ENCODE measurements at regions not wholly inside any gene's neighbourhood (a gene's known extent, or its start where the extent isn't known, plus 50 kb on each side); places are given as distances from the start of the nearest gene placed in this dataset.
"Not testable (repeated sequence)": the region's sequence is repeated elsewhere in the genome, so short reads cannot be mapped to it uniquely, and the experiment has no call there.

- not testable (repeated sequence) for DNase-seq (ENCODE audit: low read depth in 2 of 2)
These were observed 86.7 kb upstream of the CDC42EP3 start for GRCh38 chr2:37758141-37758601.

GRCh38 chr2:37759989-37760388 lies 88.5 kb upstream of the CDC42EP3 start:
- DNase-seq (ENCODE audit: low read depth in 2 of 2), result not testable (repeated sequence)

GRCh38 chr2:37760471-37760870 lies 89.0 kb upstream of the CDC42EP3 start:
- DNase-seq (ENCODE audit: low read depth in 2 of 2), result no peak

- not testable (repeated sequence) for DNase-seq (ENCODE audit: low read depth in 2 of 2)
These were observed 90.8 kb upstream of the CDC42EP3 start for GRCh38 chr2:37762281-37762680.

DNA sequence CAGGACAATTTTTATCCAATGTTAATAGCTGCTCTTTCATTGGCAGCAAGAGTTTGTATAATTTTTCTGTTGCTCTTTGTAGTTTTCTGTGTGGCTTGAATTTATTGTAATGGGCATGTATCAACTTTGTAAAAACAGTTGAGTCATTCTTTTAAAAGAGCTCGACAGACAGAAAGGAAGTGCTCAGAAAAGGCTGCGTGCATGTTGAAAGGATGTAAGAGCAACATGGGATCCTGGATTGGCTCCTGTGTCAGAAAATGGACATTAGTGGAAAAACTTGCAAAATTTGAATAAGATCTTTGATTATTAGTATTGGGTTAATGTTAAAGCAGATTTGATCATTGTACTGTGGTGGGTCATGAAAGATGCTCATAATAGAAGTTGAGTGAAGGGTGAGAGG lies 93.3 kb upstream of the CDC42EP3 start:
- DNase-seq (ENCODE audit: low read depth in 2 of 2), result no peak

DNA sequence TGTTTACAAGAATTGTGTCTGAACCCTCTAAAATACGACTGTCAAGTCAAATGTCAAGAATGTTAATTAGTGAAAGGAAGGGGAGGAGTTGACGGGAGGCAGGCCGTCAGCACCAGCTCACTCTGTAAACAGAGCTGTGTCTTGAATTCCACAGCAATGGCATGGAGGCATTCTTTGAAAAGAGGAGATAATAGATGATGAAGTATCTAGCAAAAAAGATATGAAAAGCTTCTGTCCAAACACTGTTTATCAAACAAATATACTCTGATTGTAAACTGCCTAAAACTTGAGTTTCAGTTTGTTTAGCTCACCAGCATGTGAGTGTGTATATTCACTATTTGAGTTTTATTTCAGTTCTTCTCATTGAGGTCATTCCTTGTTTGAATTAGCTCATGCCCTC lies 94.7 kb upstream of the CDC42EP3 start:
- DNase-seq (ENCODE audit: low read depth in 2 of 2), result no peak

GRCh38 chr2:37767046-37767445 lies 95.6 kb upstream of the CDC42EP3 start:
- DNase-seq (ENCODE audit: low read depth in 2 of 2), result no peak

- DNase-seq (ENCODE audit: low read depth in 2 of 2), result no peak
These were observed 96.8 kb upstream of the CDC42EP3 start for GRCh38 chr2:37767959-37768925.

GRCh38 chr2:37769551-37769950 lies 98.1 kb upstream of the CDC42EP3 start:
- no peak for DNase-seq (ENCODE audit: low read depth in 2 of 2)

- DNase-seq (ENCODE audit: low read depth in 2 of 2), result no peak
These were observed 99.4 kb upstream of the CDC42EP3 start for GRCh38 chr2:37770797-37771196.

GRCh38 chr2:37771600-37772088 lies 100.2 kb upstream of the CDC42EP3 start:
- DNase-seq (ENCODE audit: low read depth in 2 of 2), result no peak

GRCh38 chr2:37773371-37774130 lies 102.1 kb upstream of the CDC42EP3 start:
- DNase-seq (ENCODE audit: low read depth in 2 of 2), result no peak

GRCh38 chr2:37774171-37774944 lies 102.9 kb upstream of the CDC42EP3 start:
- not testable (repeated sequence) for DNase-seq (ENCODE audit: low read depth in 2 of 2)

DNA sequence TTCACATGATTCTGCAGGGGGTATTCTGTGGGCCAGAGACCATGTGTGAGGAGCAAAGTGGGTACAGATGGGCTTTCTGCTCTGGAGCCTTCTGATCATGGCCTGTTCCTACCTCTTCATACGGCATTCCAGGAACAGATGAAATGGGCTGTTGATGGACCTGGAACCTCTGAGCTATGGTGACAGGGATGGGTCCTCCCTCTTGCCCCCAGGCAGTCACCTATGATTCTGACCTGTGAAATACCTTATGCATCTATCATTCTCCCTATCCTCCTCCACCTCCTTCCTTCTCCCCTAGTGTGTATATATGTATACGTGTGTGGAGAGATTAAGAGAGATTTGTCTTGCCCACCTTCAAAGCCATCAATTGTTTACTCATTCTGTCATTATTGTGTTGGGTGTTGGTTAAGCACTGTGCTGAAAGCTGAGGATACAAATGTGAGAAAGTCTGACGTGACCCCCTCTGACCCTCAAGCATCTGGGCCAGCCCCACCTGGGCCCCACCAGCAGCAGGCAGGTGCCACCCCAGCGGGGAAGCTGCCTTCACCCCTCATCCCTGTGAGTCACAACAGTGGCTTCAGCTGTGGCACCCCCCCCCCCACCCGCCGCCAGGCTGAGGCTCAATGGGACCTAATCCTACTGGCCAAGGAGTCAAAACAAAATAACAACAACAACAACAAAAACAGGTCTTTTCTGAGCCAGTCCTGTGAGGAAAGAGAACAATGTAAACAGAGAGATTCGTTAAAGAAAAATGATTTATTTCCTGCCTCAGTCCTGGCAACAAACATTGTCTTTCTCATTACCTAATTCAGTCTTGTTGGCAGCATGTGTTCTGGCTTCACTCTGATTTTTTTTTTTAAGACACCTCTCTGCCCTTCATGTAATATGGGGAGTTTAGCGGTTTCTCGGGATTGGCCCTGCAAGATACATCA lies 103.8 kb upstream of the CDC42EP3 start:
- no peak for DNase-seq (ENCODE audit: low read depth in 2 of 2)

GRCh38 chr2:37775908-37776250 lies 104.4 kb upstream of the CDC42EP3 start:
- DNase-seq (ENCODE audit: low read depth in 2 of 2), result no peak

DNA sequence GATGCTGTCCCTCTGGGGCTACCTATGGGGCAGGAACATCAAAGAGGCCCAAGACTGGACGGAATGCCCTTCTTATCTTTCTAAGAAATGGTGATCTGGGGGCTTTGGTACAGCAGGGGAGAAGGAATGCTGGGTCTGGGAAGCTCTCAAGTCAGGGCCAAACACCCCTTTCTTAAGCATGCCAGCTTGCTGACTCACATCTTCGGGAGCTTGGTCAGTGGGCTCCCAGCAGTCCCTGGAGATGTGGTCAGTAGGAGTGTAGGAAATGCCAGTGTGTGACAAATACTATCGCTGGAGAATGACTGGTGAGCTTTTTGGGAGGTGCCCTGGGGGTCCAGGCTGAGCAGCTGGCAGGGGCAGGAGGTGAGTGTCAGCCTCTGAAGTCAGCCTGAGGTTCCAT lies 105.0 kb upstream of the CDC42EP3 start:
- no peak for DNase-seq (ENCODE audit: low read depth in 2 of 2)

DNA sequence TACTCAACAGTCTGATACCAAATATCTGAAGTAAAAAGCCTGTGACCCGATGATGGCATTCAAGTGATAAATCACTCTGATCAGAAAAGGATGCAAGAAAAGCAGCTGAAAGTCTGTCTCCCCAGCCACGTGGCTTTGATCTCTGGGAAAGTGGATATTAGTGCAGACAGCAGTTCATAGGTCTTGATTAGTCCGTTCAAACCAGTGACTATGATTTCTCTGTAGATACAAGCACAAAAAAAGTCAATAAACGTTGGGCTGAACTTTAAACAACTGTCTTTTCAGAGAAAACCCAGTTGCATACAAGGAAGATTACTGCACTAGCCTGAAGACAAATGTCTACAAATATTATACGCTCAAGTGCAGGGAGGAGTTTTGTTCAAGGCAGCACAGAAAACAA lies 107.7 kb upstream of the CDC42EP3 start:
- DNase-seq (ENCODE audit: low read depth in 2 of 2), result no peak

GRCh38 chr2:37779611-37780386 lies 108.4 kb upstream of the CDC42EP3 start:
- no peak for DNase-seq (ENCODE audit: low read depth in 2 of 2)

DNA sequence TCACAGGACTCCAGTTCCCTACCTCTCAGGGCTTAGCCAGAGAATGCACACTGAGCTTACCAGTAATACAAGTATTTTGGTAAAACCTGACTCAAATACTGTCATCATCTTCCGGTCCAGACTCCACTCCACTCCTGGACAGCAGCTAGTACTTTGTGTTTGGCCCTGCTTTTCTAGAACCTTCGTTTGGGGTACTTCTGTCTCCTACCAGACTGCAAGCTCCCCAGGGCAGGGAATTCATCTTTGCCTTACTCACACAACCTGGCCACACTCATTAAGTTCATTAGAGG lies 108.9 kb upstream of the CDC42EP3 start:
- DNase-seq (ENCODE audit: low read depth in 2 of 2), result no peak

GRCh38 chr2:37781028-37781427 lies 109.6 kb upstream of the CDC42EP3 start:
- no peak for DNase-seq (ENCODE audit: low read depth in 2 of 2)

Data from activated CD4-positive, alpha-beta T cell treated with anti-CD3 and anti-CD28 coated beads for 24 hours (primary cell).